ENCODE measurements at regions not wholly inside any gene's neighbourhood (a gene's known extent, or its start where the extent isn't known, plus 50 kb on each side); places are given as distances from the start of the nearest gene placed in this dataset.

GRCh38 chr10:43821103-43821502, 172.4 kb upstream of the ZNF32 start:
- no peak for TF ChIP-seq ZFP3 (CRISPR knock-in tag; IDR thresholded peaks at IDR 0.05)
- TF ChIP-seq PATZ1 (CRISPR knock-in tag; IDR thresholded peaks at IDR 0.05; ENCODE audit: borderline replicate concordance): no peak
- no peak for TF ChIP-seq ARNTL (CRISPR knock-in tag; IDR thresholded peaks at IDR 0.05; ENCODE audit: borderline replicate concordance, low read depth)
- no peak for TF ChIP-seq ZNF8 (CRISPR knock-in tag; IDR thresholded peaks at IDR 0.05)
- TF ChIP-seq TOX (CRISPR knock-in tag; IDR thresholded peaks at IDR 0.05; ENCODE audit: borderline replicate concordance): no peak
- no peak for TF ChIP-seq ZNF70 (CRISPR knock-in tag; IDR thresholded peaks at IDR 0.05)
- no peak for TF ChIP-seq ZFP30 (CRISPR knock-in tag; IDR thresholded peaks at IDR 0.05)
- no peak for TF ChIP-seq GLIS3 (CRISPR knock-in tag; IDR thresholded peaks at IDR 0.05)
- TF ChIP-seq ESRRG (CRISPR knock-in tag; IDR thresholded peaks at IDR 0.05): no peak
- TF ChIP-seq RARB (CRISPR knock-in tag; IDR thresholded peaks at IDR 0.05): no peak
- no peak for TF ChIP-seq TSHZ2 (CRISPR knock-in tag; IDR thresholded peaks at IDR 0.05)
- TF ChIP-seq BACH2 (CRISPR knock-in tag; IDR thresholded peaks at IDR 0.05; ENCODE audit: borderline replicate concordance): no peak

All from SK-N-SH treated with all-trans-retinoic acid at 6 μM for 48 hours (cell line).